HG02588 (cell line): ENCODE measurements at regions not wholly inside any gene's neighbourhood (a gene's known extent, or its start where the extent isn't known, plus 50 kb on each side); places are given as distances from the start of the nearest gene placed in this dataset.

Source experiments
- ATAC-seq: cut with Tn5 transposase; IDR thresholded peaks from one replicate; pipeline ENCODE4 v1.9.1; 2021; ENCODE audit warnings: mild to moderate bottlenecking, moderate library complexity; ENCODE audit not compliant: unreplicated experiment

GRCh38 chr5:119789406-119790117, 160.2 kb downstream of the FAM170A start:
- ATAC-seq = no peak

- no peak for ATAC-seq
These were observed 162.9 kb downstream of the FAM170A start for GRCh38 chr5:119792161-119792799.

- ATAC-seq = no peak
These were observed 166.4 kb downstream of the FAM170A start for GRCh38 chr5:119795768-119796167.

GRCh38 chr5:119801570-119801969, 172.2 kb downstream of the FAM170A start:
- no peak for ATAC-seq

GRCh38 chr5:119808024-119808423, 178.7 kb downstream of the FAM170A start:
- ATAC-seq = no peak

- no peak for ATAC-seq
These were observed 179.1 kb downstream of the FAM170A start for GRCh38 chr5:119808474-119808873.

- no peak for ATAC-seq
These were observed 180.9 kb downstream of the FAM170A start for GRCh38 chr5:119810217-119810616.

- no peak for ATAC-seq
These were observed 182.1 kb downstream of the FAM170A start for GRCh38 chr5:119811458-119811857.

GRCh38 chr5:119814655-119815054, 185.3 kb downstream of the FAM170A start:
- ATAC-seq = no peak

- no peak for ATAC-seq
These were observed 186.7 kb downstream of the FAM170A start for GRCh38 chr5:119816055-119816454.

- ATAC-seq = no peak
These were observed 190.7 kb downstream of the FAM170A start for GRCh38 chr5:119820016-119820415.

- ATAC-seq = no peak
These were observed 191.2 kb downstream of the FAM170A start for GRCh38 chr5:119820608-119821007.

- no peak for ATAC-seq
These were observed 199.2 kb downstream of the FAM170A start for GRCh38 chr5:119828541-119828940.

- ATAC-seq = no peak
These were observed 200.0 kb downstream of the FAM170A start for GRCh38 chr5:119829341-119829740.

- ATAC-seq = no peak
These were observed 203.8 kb downstream of the FAM170A start for GRCh38 chr5:119833176-119833575.

- ATAC-seq = no peak
These were observed 210.8 kb downstream of the FAM170A start for GRCh38 chr5:119840175-119840574.

- no peak for ATAC-seq
These were observed 222.8 kb downstream of the FAM170A start for GRCh38 chr5:119852140-119852539.

GRCh38 chr5:119860463-119860862, 231.1 kb downstream of the FAM170A start:
- no peak for ATAC-seq

GRCh38 chr5:119862619-119863018, 233.3 kb downstream of the FAM170A start:
- ATAC-seq = no peak

GRCh38 chr5:119864286-119864685, 234.9 kb downstream of the FAM170A start:
- ATAC-seq = no peak

- ATAC-seq = no peak
These were observed 244.3 kb downstream of the FAM170A start for GRCh38 chr5:119873611-119874010.

GRCh38 chr5:119876522-119876921, 247.2 kb downstream of the FAM170A start:
- no peak for ATAC-seq

- ATAC-seq = no peak
These were observed 249.4 kb downstream of the FAM170A start for GRCh38 chr5:119878712-119879111.
